Head of caudate nucleus (tissue), 42 donors: ENCODE measurements at regions not wholly inside any gene's neighbourhood (a gene's known extent, or its start where the extent isn't known, plus 50 kb on each side); places are given as distances from the start of the nearest gene placed in this dataset.
"Not testable (repeated sequence)": the region's sequence is repeated elsewhere in the genome, so short reads cannot be mapped to it uniquely, and the experiment has no call there.

Experiments
- DNase-seq, 42 donors: peaks; one replicate each; pipeline versions ENCODE4 v3.0.0 to v3.0.0-alpha.2; 2020 to 2021; ENCODE audit warnings: mixed read lengths in 7 of 42
- intact Hi-C: fragments of 100-400 bp; cut with DNase I; formaldehyde crosslinking; loops from one replicate; pipeline ENCODE4 v1.15.0; 2022

DNA sequence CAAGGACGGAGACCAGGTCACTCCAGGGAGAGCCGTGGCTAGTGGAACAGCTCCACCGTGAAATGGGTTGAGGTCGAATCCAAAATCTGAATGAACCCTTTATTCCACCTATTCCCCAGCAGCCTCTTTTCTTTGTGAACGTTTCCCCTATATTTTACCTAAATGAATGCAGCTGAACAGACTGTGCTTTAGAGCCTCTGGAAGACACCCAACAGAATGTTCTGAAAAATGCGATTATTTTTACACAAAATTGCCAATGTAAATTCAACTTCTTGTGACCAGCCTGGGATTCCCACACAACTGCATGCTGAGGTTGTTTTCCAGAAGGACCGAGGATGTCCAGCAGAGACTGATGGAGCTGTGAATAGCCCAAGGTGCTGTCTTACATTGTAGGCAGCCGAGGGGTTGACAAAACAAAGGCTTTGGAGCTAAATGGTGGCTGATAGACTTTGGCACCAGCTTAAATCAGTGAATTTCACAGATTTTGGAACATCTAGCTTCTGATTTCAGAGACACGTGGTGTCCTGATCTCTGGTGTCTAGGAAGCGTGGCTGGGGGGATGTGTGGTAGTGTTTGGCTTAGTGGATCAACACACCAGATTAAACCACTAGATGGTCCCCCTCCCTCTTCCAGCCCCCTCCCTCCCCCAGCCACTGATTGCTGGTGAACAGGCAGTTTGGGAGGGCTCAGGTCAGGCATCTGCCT, 150.4 kb downstream of the ZNF664 start:
- intact Hi-C loops, result no loop called here
- DNase-seq, result no peak

DNA sequence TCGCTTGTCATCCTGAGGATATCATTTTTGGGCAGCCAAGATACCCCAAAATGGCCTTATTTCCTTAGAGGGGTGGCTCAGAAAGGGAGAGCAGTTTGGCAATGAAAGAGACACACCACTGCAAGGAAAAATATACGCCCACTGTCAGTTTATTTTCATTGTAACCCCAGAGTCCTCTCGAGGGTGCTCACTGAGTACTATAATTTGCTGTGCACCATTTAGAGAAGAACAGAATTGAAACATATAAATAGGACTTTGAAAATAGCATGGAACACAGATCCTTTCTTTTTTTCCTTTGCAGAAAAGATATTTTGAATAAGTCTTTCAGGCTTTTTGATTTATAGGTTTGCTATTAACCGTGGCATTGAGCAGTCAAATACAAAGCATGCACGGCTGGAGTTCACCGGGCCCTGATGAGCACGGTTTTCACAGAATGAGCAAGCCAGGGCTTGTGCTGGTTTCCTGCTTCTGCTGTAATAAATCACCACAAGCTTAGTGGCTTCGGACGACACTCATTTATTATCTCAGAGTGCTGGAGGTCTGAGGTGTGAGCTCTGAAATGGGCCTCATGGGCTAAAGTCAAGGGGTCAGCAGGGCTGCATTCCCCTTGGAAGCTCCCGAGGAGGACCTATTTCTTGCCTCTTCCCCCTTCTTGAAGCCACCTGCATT, 152.3 kb downstream of the ZNF664 start:
- intact Hi-C loops, result no loop called here
- no peak for DNase-seq

DNA sequence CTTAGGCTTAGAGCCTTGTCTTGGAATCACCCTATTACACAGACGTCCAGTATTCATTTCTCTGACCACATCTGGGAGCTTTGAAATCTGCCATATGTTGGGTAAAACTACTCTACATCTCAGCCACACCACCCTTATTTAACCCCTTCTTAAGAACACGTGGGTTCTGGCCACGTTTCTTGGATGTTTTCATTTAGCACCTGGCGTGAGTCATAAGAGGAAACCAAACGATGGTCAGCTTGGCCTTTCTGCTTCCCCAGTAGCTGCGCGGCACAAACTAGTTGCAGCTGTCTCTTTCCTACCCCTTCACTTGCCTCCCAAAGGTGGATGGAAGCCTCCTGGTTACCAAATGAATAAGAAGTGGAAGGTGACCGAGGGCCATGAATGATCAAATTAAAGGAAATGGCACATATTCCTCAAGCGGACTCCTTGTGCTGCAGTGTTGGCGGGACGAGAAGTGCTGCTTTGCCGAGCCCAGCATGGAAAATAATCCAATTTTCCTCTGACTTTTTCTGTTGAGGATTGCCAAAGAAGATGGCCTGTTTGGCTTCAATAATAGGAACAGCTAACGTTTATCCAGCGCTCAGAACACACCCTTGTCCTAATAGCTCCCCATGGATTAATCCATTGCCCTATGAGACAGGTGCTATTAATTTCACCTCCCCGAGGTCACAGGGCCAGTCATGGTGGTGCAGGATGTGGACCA, 154.1 kb downstream of the ZNF664 start:
- DNase-seq, result no peak
- intact Hi-C loops, result no loop called here

DNA sequence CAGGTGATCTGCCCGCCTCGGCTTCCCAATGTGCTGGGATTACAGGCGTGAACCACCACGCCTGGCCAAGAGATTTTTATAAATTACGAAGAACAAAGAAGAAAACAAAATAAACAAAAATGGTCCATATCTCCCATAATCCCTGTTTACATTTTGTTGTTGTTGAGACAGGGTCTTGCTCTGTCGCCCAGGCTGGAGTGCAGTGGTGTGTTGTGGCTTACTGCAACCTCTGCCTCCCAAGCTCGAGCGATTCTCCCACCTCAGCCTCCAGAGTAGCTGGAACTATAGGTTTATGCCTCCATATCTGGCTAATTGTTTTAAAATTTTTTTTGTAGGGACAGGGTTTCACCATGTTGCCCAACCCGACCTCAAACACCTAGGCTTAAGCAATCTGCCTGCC, 156.1 kb downstream of the ZNF664 start:
- DNase-seq, result no peak
- intact Hi-C loops, result no loop called here

DNA sequence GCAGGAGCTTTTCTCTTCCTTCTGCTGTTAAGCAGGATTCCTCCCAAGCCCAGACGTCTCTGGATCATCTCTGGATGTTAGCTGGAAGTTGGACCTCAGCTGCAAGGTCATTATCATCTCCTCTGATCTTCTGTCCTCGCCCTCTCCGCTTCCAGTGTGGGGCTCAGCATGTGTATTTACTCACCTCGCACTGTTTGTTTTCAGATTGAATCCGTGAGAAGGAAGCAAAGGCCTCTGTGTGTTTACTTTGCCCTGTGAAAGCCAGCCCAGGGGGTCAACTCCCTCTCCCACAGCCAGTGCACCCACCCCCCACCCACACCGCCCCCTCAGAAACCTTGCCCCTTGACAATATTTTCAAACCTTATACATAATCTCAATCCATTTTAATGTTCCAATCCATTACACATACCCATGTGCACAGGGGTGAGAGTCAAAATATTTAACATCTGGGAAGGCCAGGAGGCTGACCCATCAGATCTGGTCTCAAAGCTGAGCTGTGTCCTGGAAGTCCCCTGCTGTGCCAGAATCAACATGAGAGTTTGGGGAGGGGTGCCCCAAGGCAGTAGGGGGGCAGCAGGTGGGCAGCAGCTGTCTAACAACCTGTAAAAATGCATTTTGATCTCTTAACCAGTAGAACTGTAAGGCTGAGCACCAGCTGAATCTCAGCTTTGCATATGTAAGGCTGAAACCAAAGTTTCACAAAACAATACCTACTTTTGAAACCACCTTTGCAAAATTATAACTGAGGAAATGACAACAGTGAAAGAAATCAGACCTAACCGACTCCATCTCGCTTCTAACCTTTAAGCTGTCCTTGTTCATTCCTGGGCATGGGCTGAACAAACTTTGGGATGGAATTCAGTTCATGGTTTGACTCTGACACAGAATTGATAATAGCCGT, 157.9 kb downstream of the ZNF664 start:
- intact Hi-C loops, result no loop called here
- no peak for DNase-seq

DNA sequence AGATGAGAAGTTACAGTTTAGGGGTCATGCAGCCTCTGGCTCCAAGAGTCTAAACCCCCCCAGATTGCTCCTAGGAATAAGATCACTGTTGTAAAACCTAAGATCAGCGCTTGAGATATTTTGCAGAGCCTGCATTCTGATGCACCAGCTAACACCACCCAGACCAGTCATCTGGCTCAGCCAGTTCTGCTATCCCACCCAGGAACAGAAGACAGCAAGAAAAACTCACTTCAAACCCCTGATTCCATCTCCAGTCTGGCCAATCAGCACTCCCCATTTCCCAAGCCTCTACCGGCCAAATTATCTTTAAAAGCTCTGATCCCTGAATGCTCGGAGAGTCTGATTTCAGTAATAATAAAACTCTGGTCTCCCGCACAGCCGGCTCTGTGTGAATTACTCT, 158.6 kb downstream of the ZNF664 start:
- intact Hi-C loops, result no loop called here
- DNase-seq, result no peak

DNA sequence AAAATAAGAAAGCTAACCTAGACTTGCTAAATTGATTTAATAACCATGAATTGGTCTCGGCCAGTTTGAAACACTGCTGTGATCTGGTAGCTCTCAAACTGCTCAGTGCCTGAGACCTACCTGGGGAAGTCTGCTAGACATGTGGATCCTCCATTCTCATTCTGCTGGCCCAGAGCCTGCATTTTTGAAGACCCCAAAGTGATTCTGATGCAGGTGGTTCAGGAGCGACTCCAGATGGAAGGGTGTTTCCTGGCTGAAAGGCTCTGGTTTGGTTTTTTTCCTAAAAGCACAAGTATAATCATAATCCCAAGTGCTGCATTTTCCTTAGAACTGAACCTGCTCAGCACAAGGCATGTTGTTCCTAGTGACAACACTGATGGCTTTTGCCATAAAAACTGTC, 159.5 kb downstream of the ZNF664 start:
- intact Hi-C loops, result no loop called here
- DNase-seq, result no peak

DNA sequence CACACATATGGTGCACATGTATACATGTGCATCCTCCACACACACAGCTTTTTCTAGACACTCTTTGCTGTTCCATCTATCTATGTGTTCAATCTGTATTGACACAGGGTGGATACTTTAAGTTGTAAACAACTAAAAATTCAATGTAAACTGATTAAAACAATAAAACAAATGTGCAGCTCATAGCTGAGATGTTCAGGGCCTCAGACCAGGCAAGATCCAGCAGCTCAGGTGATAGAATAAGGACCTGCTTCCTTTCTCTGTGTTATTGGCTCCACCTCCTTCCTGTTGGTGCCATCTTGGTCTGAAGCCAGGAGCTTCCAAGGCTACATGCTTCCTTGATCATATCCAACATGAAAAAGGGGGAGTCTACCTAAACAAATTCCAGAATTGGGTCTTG, 158.1 kb upstream of the RFLNA start:
- intact Hi-C loops, result no loop called here

DNA sequence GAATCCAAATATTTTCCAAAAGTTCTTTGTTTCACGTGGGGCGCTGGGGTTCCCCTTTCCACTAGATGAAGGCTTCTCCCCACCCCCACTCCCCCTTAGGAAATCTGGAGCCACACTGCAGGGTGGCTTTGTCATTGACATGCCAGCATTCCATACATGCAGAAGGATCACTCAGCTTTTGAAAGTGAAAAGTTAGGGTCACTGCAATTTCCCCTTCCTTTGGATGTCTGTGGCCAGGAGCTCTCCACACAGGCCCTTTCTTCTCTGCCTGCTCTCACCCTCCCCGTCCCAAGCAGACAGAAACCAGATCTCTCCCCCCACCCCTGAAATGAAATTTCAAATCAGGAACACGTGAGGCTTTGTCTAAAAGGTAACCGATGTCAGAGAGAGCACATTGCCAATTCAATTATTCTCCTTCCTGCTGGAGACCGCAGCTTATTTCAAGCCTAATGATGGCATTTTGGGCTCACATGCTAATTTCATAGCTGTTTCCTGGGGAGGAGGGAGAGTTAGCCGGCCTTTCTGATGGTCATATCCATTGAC, 153.9 kb upstream of the RFLNA start:
- no peak for DNase-seq

More for the DNA sequence above, 158.1 kb upstream of the RFLNA start:
- DNase-seq, result no peak

DNA sequence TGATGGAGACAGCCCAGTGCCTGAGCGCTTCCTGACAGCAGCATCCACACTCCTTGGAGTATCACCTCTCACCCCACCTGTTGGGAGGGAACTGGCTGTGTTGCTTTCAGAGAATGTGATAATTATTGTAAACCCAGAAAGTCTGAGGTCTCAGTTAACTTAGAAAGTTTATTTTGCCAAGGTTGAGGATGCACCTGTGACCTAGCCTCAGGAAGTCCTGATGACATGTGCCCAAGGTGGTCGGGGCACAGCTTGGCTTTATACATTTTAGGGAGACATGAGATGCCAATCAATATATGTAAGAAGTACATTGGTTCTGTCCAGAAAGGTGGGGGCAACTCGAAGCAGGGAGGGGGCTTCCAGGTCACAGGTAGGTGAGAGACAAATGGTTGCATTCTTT, 153.3 kb upstream of the RFLNA start:
- intact Hi-C loops, DNase-seq: not testable (repeated sequence)

More for the DNA sequence above, 153.9 kb upstream of the RFLNA start:
- intact Hi-C loops, result no loop called here

DNA sequence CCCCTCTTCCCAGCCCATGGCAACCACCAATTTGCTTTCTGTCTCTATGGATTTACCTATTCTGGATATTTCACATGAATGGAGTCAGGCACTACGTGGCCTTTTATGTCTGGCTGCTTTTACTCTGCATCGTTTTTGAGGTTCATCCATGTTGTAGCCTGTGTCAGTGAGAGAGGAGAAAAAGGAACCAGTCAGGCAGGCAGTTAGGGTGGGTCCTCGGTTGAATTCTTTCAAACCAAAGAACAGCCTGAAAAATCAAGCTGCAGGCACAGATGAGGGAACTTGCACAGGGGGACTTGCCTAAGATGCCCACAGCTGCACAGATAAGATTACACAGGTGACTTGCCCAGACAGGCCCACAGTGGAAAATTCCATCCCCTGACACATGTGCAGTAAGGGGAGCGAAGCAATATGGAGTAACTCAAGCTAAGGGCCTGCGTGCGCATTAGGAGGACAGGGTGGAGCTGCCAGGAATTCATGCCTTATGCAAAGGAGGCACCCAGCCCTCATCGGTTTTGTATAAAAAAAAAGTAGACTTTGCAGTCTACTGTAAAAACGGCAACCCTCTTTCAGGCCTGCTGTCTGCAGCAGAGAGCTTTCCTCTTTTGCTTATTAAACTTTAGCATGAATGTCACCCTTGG, 152.4 kb upstream of the RFLNA start:
- DNase-seq, result no peak
- intact Hi-C loops, result no loop called here

DNA sequence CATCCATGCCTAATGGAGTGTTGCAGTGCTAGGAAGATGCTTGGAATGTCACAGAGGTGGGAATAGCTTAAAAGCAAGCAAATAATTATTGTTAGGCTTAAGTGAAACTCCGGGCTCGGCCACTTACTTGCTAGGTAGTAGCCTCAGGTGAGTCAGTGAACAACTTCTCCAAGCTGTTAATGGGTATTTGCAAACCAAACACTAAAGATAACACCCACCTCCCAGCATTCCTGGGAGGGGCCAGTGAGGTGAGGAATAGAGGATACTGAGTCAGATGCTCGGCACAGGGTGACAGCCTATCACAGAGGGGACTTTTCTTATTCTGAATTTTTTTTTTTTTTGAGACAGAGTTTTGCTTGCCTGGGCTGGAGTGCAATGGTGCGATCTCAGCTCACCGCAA, 151.2 kb upstream of the RFLNA start:
- intact Hi-C loops, result no loop called here
- DNase-seq, result no peak

DNA sequence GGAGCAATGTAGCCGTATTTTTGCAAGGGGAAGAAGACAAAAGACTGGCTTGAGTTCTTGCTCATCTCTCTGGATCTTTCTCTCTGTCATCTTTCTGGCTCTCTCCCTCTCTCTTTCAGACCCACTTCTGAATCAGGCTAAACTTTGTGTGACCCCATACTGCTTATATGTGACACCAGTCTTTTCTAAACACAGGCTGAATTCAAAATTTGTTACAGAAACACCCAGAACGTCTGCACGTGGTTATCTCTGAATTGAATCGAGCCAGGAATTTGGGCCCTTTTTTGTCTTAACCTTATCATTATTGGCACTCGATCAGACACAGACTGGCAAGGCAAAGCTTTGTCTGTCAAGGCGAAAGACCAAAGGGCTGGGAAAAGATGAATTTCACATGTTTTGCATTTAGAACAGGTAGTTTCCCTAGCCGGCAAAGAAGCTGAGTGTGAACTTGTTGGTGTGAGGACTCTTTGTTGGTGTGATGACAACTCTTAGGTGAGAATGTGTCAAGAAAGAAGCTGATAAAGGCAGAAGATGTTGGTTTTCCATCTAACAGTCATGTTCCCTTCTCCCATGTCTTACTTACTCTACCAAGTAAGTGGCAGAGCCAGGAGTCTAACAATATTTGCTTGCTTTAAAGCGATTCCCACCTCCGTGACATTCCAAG, 150.2 kb upstream of the RFLNA start:
- intact Hi-C loops, result no loop called here
- DNase-seq, result no peak

DNA sequence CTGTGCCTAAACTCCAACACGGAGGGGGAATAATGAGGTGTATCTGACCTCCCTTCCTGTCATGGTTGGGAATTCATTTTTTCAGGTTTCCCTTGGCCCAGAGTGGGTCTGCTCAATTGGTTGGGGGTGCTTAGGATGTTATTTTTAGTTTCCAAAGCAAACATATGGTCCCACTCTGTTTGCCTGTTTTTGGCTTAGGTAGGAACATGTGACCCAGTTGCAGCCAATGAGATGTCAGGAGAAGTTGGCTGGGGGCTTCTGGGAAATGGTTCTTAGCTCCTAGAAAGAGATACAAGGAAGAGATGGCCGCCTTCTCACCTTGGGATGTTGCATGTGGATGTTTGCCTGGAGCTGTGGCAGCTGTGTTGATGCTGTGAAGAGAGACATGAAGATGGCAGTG, 147.9 kb upstream of the RFLNA start:
- no peak for DNase-seq
- intact Hi-C loops, result no loop called here

DNA sequence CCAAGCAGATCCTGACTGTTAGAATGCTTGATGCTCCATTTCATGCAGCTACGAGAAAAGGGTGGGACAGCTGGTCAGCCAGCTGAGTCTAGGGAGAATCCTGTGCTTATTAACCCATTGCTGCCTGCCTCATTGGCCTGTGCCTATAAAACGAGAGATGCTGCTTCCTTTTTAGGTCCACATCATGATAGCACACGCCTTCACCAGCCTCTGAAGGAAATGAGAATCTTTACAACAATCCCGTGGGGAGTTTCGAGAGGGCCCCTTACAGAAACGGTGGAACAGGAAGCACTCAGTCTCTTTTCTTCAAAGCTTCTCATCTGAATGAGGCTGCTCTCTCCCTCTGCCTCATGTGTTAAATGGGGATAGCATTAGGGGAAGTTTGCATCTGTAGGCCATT, 147.3 kb upstream of the RFLNA start:
- intact Hi-C loops, result no loop called here
- no peak for DNase-seq

DNA sequence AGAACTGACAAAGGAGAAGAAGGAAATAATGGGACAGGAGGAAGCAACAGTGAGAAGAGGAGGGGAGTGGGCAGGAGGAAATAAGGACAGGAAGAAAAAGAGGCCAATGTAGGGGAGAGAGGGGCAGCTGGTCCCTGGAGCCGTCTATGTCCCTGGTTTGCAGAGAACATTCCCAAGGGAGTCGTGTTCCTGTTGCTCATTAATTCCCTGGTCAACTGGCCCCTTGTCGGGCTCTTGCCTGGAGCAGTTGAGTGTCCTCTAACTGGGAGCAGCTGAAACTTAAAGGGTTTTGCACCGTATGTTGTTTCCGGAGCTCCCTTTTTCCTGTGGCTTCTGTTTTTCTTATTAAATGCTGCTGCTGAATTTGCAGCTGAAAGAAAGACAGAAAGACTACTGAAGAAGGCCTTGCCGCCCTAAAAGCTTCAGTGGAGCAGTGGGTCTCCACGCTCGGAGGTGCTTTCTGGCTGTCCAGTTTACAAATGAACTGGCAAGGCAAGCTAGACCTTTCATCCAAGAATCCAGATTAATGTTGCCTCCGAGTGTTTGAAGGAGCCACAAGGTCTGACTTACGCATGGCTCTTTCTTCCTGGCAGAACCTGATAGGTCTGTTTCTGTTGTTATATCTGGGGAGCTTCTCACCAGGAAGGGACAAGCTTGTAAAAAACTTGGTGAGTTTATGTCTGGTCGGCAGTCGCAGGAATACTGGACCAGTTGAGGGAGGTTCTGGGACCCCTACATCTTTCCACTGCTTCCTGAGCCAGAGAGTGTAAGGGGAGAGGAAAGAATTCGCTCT, 146.2 kb upstream of the RFLNA start:
- no peak for DNase-seq
- intact Hi-C loops, result no loop called here

DNA sequence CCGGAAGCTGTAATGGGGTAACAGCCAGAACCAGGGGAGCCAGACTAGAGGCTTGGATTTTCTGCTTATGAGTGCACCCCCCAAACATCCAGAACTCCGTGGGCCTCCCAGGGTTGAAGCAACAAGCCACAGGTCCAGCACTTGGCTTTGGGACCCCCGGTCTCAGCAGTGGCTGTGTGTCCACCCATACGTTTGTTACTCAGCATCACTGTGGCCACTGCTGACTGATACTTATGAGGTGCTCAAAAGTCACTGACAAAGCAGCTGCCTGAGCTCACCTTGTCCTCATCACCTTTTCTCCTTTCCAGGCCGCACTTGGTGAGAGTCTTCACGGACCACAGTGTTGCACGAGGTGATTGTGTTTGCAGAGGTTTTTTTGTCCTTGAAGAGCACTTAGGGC, 145.6 kb upstream of the RFLNA start:
- intact Hi-C loops, result no loop called here
- no peak for DNase-seq
